Nephron (organoid): ENCODE measurements at regions not wholly inside any gene's neighbourhood (a gene's known extent, or its start where the extent isn't known, plus 50 kb on each side); places are given as distances from the start of the nearest gene placed in this dataset.

Experiments used
- H3K27ac Mint-ChIP-seq, 3 experiments: 2 replicates each; pipeline ENCODE4 v1.8.0; 2020; ENCODE audit warnings: mixed read lengths in 3 of 3, mild to moderate bottlenecking in 2 of 3, moderate library complexity in 1 of 3
- H3K27me3 Mint-ChIP-seq: 2 replicates; pipeline ENCODE4 v1.8.0; 2021; ENCODE audit warnings: low read depth, mild to moderate bottlenecking, moderate library complexity, mixed read lengths
- H3K36me3 Mint-ChIP-seq: 2 replicates; pipeline ENCODE4 v1.8.0; 2020; ENCODE audit warnings: low read depth, mixed read lengths
- H3K4me1 Mint-ChIP-seq: 2 replicates; pipeline ENCODE4 v1.8.0; 2020; ENCODE audit warnings: mixed read lengths
- H3K4me3 Mint-ChIP-seq, 3 experiments: 2 replicates each; pipeline ENCODE4 v1.8.0; 2020; ENCODE audit warnings: mild to moderate bottlenecking in 3 of 3, mixed read lengths in 3 of 3, moderate library complexity in 2 of 3
- H3K9me3 Mint-ChIP-seq: 2 replicates; pipeline ENCODE4 v1.8.0; 2020; ENCODE audit warnings: mixed read lengths
- CTCF ChIP-seq, 3 experiments: fragments of 200-600 bp; sonication (generic); IDR thresholded peaks; one replicate each; pipeline ENCODE4 v1.5.0; 2021; ENCODE audit warnings: antibody characterized with exemption in 3 of 3; ENCODE audit not compliant: unreplicated experiment in 3 of 3

DNA sequence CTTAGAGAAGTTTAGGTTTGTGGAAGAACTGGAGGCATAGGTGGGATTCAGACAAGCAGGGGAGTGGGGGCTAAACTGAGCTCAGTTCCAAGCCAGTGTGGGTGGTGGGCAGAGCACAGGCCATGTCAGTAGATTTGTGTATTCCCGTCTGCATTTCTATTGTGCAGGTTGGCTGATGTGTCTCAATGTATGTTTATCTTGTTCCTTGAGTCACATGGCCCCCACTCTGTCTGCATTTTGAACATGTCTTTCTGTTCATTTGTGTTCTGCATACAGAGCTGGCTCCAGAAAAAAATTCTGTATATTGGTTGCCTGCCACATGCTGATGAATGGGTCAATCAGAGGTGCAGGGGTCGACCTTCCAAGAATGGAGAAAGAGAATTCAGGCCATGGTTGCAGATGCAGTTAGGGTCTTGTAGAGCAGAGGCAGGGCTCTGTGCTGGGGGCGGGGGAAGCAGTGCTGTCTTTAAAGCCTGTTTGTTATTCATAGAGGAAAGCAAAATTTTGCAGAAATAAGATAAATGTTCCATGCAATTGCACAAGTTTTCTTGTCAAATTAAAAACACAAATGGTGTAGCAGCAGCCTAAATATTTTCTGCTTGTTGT, 166.7 kb downstream of the CDH26 start:
- no peak overlapping the region for H3K4me3 Mint-ChIP-seq
- H3K27me3 Mint-ChIP-seq, result peaks cover 31% of the 10 kb centered on the region
- H3K4me1 Mint-ChIP-seq, result no peaks in the 10 kb centered on the region
- no peak overlapping the region for H3K27ac Mint-ChIP-seq
- no peak for TF ChIP-seq CTCF (IDR thresholded peaks at IDR 0.05; ENCODE audit: unreplicated experiment in 3 of 3)
- no peaks in the 10 kb centered on the region for H3K36me3 Mint-ChIP-seq
- H3K9me3 Mint-ChIP-seq, result no peaks in the 10 kb centered on the region

DNA sequence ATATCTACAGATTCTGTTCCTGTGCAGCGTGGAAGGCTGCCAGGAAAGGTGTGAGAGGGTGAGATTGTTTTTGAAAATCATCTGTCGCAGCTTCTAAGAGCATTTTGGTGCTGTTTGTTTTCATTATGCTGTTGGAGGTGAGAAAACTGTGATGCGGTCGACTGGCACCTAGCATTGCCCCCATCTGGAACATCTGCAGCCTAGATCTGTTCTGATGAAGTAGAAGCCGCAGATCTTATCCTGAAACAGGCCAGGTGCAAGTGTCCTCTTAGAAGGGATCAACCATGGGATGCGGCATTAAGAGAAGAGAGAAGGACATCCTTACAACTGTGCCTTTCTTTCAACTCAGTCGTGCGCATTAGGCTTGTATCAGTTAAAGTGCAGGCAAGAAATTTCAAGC, 167.3 kb downstream of the CDH26 start:
- Mint-ChIP-seq H3K36me3 (no peaks in the 10 kb centered on the region), H3K4me1 (no peaks in the 10 kb centered on the region), H3K4me3 (no peak overlapping the region), H3K27ac (no peak overlapping the region), H3K9me3 (no peaks in the 10 kb centered on the region), H3K27me3 (peaks cover 30% of the 10 kb centered on the region)
- TF ChIP-seq CTCF (IDR thresholded peaks at IDR 0.05; ENCODE audit: unreplicated experiment in 3 of 3), result no peak

DNA sequence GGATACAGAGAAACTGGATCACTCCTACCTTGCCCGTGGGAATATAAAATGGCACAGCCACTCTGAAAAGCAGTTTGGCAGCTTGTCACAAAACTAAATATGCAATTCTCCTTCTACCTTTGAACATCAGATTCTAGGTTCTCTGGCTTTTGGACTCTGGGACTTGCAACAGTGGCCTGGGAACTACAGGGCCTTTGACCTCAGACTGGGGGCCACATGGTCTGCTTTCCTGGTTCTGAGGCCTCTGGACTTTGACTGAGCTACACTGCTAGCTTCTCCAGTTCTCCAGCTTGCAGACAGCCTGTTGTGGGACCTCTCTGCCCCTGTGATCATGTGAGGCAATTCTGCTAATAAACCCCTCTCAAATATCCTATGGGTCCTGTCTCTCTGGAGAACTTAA, 168.8 kb downstream of the CDH26 start:
- Mint-ChIP-seq H3K9me3 (no peaks in the 10 kb centered on the region), H3K36me3 (no peaks in the 10 kb centered on the region), H3K4me1 (no peaks in the 10 kb centered on the region), H3K4me3 (no peak overlapping the region), H3K27ac (no peak overlapping the region), H3K27me3 (peaks cover 27% of the 10 kb centered on the region)
- no peak for TF ChIP-seq CTCF (IDR thresholded peaks at IDR 0.05; ENCODE audit: unreplicated experiment in 3 of 3)

DNA sequence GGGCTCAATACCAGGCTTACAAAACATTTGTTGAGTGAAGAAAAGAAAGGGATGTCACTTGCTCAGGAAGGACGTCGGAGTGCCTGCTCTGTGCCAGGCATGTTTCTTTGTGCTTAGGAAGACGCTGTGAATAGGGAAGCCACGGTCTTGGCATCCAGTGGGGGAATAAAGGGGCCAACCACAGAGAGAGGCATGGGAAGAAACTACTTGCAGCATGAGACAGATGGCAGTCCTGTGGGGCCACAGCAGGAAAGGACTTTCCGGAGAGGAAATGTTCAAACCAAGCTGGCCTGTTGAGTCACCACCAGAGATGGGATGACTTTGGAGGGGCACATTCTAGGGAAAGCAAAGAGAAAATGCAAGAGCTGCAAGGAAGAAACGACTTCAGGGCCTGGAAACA, 173.2 kb downstream of the CDH26 start:
- H3K27me3 Mint-ChIP-seq, result peaks cover 20% of the 10 kb centered on the region
- no peak overlapping the region for H3K27ac Mint-ChIP-seq
- no peak for TF ChIP-seq CTCF (IDR thresholded peaks at IDR 0.05; ENCODE audit: unreplicated experiment in 3 of 3)
- no peaks in the 10 kb centered on the region for H3K9me3 Mint-ChIP-seq
- H3K36me3 Mint-ChIP-seq, result no peaks in the 10 kb centered on the region
- H3K4me1 Mint-ChIP-seq, result no peaks in the 10 kb centered on the region
- H3K4me3 Mint-ChIP-seq, result no peak overlapping the region

DNA sequence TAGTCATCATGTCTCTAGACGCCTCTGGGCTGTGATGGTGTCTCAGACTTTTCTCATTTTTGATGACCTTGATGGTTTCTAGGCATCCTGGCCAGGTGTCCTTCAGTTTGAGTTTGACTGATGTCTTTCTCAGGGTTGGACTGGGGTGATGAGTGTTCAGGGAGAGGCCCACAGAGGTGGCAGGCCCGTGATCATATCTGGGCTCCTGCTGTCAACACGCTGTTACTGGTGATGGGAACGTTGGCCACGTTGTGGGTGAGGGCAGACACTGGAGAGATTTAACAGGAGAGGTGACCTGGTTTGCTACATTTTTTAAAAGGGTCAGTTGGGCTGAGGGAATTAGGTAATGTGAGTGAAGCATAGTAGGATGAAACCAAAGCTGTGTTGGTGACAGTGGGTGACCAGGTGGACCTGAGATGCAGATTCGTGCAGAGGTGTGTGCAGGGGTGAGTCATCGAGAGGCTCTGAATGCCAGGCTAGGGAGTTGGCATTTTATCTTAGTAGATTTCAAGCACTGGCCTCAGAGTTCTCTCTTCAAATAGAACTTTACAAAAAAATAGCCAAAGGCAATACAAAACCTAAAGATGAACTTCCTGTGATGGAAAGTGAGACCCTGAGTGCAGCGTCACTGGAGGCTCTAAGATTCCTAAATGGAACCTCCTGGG, 174.1 kb downstream of the CDH26 start:
- Mint-ChIP-seq H3K36me3 (no peaks in the 10 kb centered on the region), H3K27me3 (peaks cover 20% of the 10 kb centered on the region)
- TF ChIP-seq CTCF (IDR thresholded peaks at IDR 0.05; ENCODE audit: unreplicated experiment in 3 of 3), result no peak

More for the DNA sequence above, 174.1 kb downstream of the CDH26 start:
- Mint-ChIP-seq H3K27ac (no peak overlapping the region), H3K4me3 (no peak overlapping the region), H3K4me1 (no peaks in the 10 kb centered on the region), H3K9me3 (no peaks in the 10 kb centered on the region)
